C4-2B (cell line): ENCODE measurements at regions not wholly inside any gene's neighbourhood (a gene's known extent, or its start where the extent isn't known, plus 50 kb on each side); places are given as distances from the start of the nearest gene placed in this dataset.

Source experiments
- CTCF ChIP-seq: fragments of 450-650 bp; conservative IDR thresholded peaks from 2 replicates; pipeline ENCODE4 v1.5.1; 2017; ENCODE audit warnings: mild to moderate bottlenecking
- ZFX ChIP-seq: fragments of 450-650 bp; IDR thresholded peaks from 2 replicates; pipeline ENCODE4 v1.6.1; 2017

- no peak for TF ChIP-seq CTCF
- TF ChIP-seq ZFX: no peak
Measured at GRCh38 chr11:115722711-115723110, 218.5 kb upstream of the CADM1 start.
